SJCRH30 (cell line): ENCODE measurements at regions not wholly inside any gene's neighbourhood (a gene's known extent, or its start where the extent isn't known, plus 50 kb on each side); places are given as distances from the start of the nearest gene placed in this dataset.
"Not testable (repeated sequence)": the region's sequence is repeated elsewhere in the genome, so short reads cannot be mapped to it uniquely, and the experiment has no call there.

Source experiments
- DNase-seq, 2 experiments: peaks; one replicate each; pipeline ENCODE4 v3.0.0-alpha.2; 2015 to 2020
- H3K27ac ChIP-seq: fragments of 250-450 bp; sonication (Bioruptor Pico); 2 replicates; pipeline ENCODE4 v1.5.1; 2020; ENCODE audit warnings: mild to moderate bottlenecking, moderate library complexity
- H3K27me3 ChIP-seq: fragments of 250-450 bp; sonication (Bioruptor Pico); 2 replicates; pipeline ENCODE4 v1.5.1; 2020; ENCODE audit warnings: mild to moderate bottlenecking, moderate library complexity
- H3K36me3 ChIP-seq: fragments of 250-450 bp; sonication (Bioruptor Pico); 2 replicates; pipeline ENCODE4 v1.5.1; 2020; ENCODE audit warnings: mild to moderate bottlenecking, moderate library complexity
- H3K4me1 ChIP-seq: fragments of 250-450 bp; sonication (Bioruptor Pico); 2 replicates; pipeline ENCODE4 v1.5.1; 2020; ENCODE audit warnings: mild to moderate bottlenecking, moderate library complexity
- H3K4me3 ChIP-seq: fragments of 250-450 bp; sonication (Bioruptor Pico); 2 replicates; pipeline ENCODE4 v1.5.1; 2020; ENCODE audit warnings: mild to moderate bottlenecking, moderate library complexity
- H3K9me3 ChIP-seq: fragments of 250-450 bp; sonication (Bioruptor Pico); replicated peaks from 2 replicates; pipeline ENCODE4 v1.5.1; 2020; ENCODE audit warnings: mild to moderate bottlenecking, moderate library complexity

DNA sequence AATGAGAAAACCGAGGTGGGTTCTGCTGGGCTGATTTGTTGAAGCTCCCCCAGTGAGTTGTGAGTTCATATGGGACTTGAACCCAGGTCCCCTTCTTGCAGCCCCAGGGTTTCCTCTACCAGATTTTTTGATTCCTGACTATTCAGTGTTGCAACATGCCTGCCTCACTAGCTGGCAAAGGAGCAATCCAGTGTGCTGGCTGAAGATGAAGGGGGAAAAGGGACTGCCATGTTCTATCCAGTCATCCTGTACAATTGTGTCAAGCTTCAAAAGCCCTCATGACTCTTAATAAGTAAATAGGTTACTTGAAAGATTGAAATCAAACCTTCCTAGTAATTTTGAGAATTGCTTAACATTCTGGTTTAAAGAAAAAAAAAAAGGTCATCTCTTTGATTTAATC lies 211.5 kb upstream of the TP63 start:
- no peaks in the 10 kb centered on the region for H3K9me3 ChIP-seq
- H3K36me3 ChIP-seq = no peaks in the 10 kb centered on the region
- H3K27ac ChIP-seq = no peak overlapping the region
- no peak for DNase-seq
- no peak overlapping the region for H3K4me3 ChIP-seq
- no peaks in the 10 kb centered on the region; the same call in 1 of the 2 replicates for H3K4me1 ChIP-seq
- H3K27me3 ChIP-seq = no peaks in the 10 kb centered on the region

DNA sequence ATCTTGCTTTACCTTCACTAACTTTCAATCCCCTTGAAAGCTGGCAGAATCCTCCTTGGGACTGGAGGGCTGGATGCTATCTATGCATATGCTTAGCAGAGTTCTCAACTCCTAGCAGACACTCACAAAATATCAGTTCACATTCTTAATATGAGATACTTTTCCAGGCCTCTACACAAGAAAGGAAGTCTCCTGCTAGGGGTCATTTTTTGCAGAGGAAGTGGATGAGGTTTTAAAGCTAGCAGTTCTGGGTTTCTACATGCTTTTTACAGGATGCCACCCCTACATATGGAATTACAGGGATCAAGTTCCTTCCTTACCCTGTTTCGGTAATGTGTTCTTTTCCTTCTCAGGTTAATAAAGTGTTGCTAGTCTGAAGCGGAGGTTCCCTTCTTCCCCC lies 206.3 kb upstream of the TP63 start:
- Histone ChIP-seq H3K27ac (no peak overlapping the region), H3K4me1 (no peaks in the 10 kb centered on the region)

DNA sequence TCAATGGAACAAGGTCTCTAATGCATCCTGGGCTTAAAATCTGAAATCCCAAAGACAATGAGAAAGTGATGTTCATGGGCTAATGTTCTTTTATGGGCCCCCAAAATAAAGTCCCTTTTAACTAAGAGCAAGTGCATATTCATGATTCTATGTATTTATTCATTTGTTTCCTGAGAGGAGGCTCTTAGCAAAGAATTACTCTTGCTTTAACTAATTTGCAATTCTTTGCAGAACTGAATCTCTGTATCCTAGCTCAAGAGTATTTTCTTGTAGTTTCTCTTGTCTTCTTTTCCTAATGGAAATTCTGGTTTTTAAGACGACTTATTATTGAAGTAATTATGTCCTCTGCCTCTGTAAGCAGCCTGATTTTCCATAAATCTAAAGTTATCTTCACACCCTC lies 202.2 kb upstream of the TP63 start:
- no peak overlapping the region for H3K27ac ChIP-seq
- H3K4me1 ChIP-seq = no peaks in the 10 kb centered on the region
- no peaks in the 10 kb centered on the region for H3K36me3 ChIP-seq
- H3K4me3 ChIP-seq = no peak overlapping the region
- DNase-seq = no peak
- H3K27me3 ChIP-seq = no peaks in the 10 kb centered on the region
- no peaks in the 10 kb centered on the region for H3K9me3 ChIP-seq

More for the DNA sequence above, 206.3 kb upstream of the TP63 start:
- H3K9me3 ChIP-seq = no peaks in the 10 kb centered on the region
- no peak for DNase-seq
- H3K27me3 ChIP-seq = no peaks in the 10 kb centered on the region
- no peaks in the 10 kb centered on the region for H3K36me3 ChIP-seq
- H3K4me3 ChIP-seq = no peak overlapping the region

DNA sequence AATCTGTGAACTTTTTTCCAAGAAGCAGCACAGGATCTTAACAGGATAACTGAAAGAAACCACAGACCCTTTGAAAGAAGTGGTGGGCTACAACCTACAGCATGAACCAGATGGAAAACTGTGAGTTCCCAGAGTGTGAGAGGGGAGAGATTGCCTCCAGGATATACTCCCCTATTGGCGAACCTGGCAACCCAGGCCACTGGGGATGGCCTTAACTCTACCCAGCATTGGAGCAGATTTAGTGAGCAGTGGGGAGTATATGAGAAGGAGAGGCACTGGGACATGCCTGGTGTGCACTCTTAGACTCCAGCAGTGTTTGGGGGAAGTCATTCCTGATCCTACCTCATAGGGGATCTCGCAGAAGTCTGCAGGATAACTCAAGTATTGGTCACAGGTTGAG lies 201.0 kb upstream of the TP63 start:
- DNase-seq = no peak

DNA sequence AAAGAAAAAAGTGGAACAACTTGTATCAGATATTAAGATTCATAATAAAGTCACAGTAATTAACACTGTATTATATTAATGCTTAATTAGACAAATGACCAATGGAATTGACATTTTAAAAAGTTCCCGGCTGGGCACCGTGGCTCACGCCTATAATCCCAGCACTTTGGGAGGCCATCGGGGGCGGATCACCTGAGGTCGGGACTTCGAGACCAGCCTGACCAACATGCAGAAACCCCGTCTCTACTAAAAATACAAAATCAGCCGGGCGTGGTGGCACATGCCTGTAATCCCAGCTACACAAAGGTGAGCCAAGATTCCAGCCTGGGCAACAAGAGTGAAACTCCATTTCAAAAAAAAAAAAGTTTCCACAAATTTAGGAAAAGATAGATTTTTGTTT lies 188.9 kb upstream of the TP63 start:
- not testable (repeated sequence) for H3K27me3 ChIP-seq, H3K4me1 ChIP-seq, DNase-seq, H3K36me3 ChIP-seq, H3K9me3 ChIP-seq, H3K27ac ChIP-seq, H3K4me3 ChIP-seq

More for the DNA sequence above, 201.0 kb upstream of the TP63 start:
- Histone ChIP-seq H3K27me3 (no peaks in the 10 kb centered on the region), H3K27ac (no peak overlapping the region), H3K36me3 (no peaks in the 10 kb centered on the region), H3K9me3 (no peaks in the 10 kb centered on the region), H3K4me3 (no peak overlapping the region), H3K4me1 (no peaks in the 10 kb centered on the region)

DNA sequence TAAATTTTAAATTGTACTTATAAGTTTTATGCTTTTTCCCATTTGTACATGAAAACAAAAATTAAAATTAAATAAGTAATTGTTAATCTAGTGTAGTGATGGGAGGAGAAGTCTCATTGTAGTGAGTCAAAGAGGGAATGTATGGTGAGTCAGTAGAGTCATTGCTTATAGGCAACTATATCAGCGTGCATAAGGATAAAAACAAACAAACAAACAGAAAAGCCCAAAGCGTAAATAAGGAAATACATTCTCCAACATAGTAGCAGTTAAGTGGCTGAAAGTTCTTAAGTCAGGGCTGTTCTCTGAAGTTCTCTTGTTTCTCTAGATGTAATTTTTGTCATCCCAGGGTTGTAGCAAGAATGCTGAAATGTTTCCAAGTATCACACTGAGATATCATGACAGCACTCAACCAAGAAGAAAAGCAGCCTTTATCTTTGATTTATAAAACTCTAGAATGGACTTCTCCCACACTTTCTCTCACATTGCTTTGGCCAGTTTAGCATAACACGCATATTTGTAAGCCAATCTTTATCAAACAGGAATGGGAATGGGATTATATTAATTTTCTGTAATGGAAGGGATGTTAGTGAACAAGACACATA lies 184.1 kb upstream of the TP63 start:
- Histone ChIP-seq H3K4me1 (no peaks in the 10 kb centered on the region), H3K27me3 (no peaks in the 10 kb centered on the region), H3K36me3 (no peaks in the 10 kb centered on the region), H3K9me3 (no peaks in the 10 kb centered on the region), H3K4me3 (no peak overlapping the region), H3K27ac (no peak overlapping the region)
- DNase-seq = no peak

DNA sequence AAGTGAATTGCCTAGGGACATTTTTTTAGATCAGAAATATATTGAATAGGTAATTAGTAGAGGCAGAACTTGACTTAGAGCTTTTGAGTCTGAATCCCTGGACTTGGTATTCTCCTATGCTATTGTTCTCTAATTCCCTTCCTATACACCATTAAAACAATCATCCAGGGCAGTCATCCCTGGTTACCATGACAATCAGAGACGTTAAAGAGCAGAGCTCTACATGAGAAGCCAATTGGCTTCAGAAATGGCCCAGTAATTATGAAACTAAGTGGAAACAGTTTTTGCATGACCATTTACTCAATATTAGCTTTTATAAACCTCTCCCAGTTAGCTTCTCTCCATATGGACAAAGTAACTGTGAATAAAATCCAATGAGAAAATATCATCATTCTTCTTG lies 182.1 kb upstream of the TP63 start:
- Histone ChIP-seq H3K27me3 (no peaks in the 10 kb centered on the region), H3K9me3 (no peaks in the 10 kb centered on the region), H3K36me3 (no peaks in the 10 kb centered on the region), H3K4me1 (no peaks in the 10 kb centered on the region), H3K4me3 (no peak overlapping the region), H3K27ac (no peak overlapping the region)
- no peak for DNase-seq

DNA sequence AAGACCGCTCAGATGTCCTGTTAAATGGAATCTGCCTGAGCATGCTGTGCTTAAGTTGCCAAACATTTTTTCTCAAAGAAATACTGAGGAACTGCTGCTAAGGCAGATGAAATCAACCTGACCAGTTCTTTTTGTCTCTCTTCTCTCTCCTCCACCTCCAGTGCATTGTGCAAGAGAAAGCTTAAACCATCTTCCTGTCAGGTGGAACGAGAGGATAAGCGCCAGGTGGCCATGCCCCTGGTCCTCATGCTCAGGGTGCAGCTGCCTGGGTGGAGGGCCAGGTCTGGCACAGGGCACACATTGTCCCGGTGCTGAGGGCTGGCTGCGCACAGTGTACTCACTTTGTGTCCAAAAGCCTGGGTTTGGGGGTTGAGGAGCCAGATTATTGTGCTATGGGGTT lies 176.2 kb upstream of the TP63 start:
- Histone ChIP-seq H3K9me3 (no peaks in the 10 kb centered on the region), H3K4me3 (no peak overlapping the region), H3K27ac (no peak overlapping the region), H3K36me3 (no peaks in the 10 kb centered on the region), H3K27me3 (no peaks in the 10 kb centered on the region), H3K4me1 (peaks cover 20% of the 10 kb centered on the region)
- no peak for DNase-seq

DNA sequence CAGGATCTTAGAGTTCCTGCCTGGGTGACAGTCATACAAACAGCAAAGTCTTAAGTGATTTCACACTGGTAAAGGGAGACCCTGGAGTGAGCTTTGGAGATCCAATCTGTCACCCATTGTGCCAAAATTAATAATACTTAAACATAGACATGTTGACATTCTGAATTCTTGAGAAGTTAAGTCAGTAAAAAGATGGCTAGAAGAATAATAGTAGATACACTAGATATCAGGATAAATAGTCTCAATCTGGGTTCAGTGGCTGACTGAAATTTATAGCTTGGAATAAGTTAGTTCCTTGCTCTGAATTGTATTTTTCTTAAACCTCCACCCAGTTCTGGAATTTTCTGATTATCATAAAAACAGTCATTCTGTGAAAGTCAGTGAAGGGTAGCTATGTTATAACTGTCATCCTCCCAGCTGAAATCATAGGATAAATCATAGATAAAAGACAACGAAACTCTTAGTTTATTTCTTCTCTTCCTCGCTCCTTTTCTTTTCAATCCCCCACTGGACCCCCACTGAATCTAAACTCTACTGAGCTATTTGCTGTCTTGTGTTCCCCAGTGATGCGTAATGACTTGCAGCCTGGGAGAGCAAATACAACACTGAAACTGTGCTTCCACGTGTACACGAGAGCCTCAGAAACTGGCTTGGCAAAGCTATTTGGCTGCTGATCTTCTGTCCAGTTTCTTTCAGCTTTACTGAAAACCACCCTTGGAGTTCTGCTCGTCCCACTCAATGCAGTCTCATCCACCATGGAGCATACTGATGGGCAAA lies 175.4 kb upstream of the TP63 start:
- H3K27ac ChIP-seq = no peak overlapping the region
- H3K36me3 ChIP-seq = no peaks in the 10 kb centered on the region
- DNase-seq = no peak
- H3K4me3 ChIP-seq = no peak overlapping the region
- H3K4me1 ChIP-seq = peaks cover 20% of the 10 kb centered on the region
- H3K9me3 ChIP-seq = no peaks in the 10 kb centered on the region
- H3K27me3 ChIP-seq = no peaks in the 10 kb centered on the region

DNA sequence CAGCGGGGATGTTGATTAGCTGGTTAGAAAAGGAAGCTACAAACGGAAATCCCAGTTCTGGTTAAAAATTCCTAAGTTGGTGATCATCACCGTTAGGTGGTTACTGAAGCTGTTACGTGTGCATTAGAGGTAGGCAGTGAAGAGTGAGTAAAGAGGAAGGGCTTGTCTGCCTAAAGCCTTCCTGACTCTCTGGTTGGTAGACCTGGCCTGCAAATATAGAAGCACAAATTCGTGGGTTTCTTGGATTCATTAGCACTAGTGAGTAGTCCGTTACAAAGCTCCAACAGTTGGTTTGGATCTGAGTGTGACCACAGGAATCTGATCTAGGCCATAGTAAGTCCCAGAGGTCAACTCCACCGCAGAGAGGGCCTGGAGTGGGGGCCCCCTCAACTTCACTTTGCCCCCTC lies 174.0 kb upstream of the TP63 start:
- Histone ChIP-seq H3K9me3 (no peaks in the 10 kb centered on the region), H3K27me3 (no peaks in the 10 kb centered on the region), H3K4me3 (no peak overlapping the region), H3K4me1 (peaks cover 20% of the 10 kb centered on the region), H3K36me3 (no peaks in the 10 kb centered on the region), H3K27ac (no peak overlapping the region)
- peak; percentile 23 to 46 for DNase-seq

DNA sequence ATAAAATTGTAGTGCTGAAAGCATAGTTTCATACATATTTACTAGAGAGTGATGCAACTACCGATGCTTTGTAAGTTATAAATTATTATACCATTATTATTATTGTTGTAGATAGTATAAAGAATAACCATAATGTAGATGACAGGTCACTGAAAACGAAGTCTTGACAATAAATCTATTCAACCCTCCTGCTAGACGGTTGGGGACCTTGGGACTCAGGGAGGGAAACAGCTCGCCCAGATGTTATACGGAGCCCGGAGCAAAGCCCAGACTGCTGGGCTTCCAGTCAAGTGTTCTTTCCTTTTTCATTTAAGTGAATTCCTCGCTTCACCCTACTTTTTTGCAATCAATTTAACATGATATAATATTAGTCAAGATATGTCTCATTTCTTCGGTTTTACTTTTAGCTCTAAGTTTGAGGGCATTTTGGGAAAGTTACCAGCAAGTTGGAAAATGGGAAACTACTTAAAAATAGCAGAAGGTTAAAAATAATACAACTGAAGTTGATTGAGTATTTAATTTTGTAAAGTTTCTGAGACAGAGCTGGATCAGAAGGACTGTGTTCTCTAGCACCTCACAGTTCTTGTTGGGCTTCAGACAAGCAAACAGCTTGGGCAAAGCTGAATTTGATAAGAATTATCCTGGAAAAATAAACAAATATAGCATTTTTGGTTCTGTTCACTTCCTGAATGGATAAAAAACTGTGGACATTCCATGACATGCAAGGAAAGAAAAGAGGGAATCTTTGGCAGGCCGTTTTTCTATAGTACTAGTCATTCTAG lies 173.4 kb upstream of the TP63 start:
- Histone ChIP-seq H3K36me3 (no peaks in the 10 kb centered on the region), H3K4me1 (peaks cover 20% of the 10 kb centered on the region), H3K27me3 (no peaks in the 10 kb centered on the region), H3K4me3 (no peak overlapping the region), H3K9me3 (no peaks in the 10 kb centered on the region), H3K27ac (no peak overlapping the region)
- peak in 1 of 2 experiments; percentile 13 for DNase-seq

DNA sequence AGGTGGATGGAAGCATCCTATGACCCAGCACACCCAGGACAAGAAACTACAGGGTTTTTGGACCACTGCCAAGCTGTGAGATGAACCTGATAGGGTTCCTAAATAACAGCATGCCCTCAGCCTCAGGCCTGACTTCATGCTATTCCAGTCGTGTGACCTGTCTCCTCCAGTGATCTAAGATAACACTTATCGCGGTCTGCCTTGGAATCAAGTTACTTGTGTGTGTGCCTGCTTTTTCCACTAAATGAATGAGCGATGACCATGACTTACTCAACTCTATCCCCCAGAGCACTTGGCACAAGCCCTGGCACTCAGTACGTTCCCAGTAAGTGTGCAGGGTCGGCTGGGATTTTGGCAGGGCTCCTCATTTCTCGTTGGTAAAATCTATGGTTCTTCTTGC lies 172.7 kb upstream of the TP63 start:
- Histone ChIP-seq H3K4me3 (no peak overlapping the region), H3K36me3 (no peaks in the 10 kb centered on the region), H3K27me3 (no peaks in the 10 kb centered on the region), H3K9me3 (no peaks in the 10 kb centered on the region), H3K27ac (no peak overlapping the region), H3K4me1 (peaks cover 20% of the 10 kb centered on the region)
- DNase-seq = peak; percentile 66 to 79

DNA sequence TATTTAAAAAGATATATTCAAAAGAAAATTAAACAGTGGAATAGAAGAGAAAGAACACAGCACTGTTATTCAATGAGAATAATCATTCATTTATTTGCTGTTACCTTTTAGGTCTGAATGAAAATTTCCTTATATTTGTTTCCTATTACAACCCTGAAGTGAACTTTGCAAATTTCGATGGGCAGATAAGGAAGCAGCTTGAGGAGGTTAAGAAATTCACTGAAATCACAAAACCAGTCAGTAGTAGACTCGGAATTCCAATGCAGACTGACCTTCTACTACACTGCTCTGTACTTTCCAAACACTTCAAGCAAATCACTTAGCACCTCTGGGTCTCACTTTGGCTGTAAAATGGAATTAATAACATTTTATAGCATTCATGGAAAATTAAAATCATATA lies 172.0 kb upstream of the TP63 start:
- Histone ChIP-seq H3K36me3 (no peaks in the 10 kb centered on the region), H3K4me3 (no peak overlapping the region), H3K9me3 (no peaks in the 10 kb centered on the region), H3K4me1 (peaks cover 20% of the 10 kb centered on the region), H3K27ac (no peak overlapping the region), H3K27me3 (no peaks in the 10 kb centered on the region)
- DNase-seq = no peak

DNA sequence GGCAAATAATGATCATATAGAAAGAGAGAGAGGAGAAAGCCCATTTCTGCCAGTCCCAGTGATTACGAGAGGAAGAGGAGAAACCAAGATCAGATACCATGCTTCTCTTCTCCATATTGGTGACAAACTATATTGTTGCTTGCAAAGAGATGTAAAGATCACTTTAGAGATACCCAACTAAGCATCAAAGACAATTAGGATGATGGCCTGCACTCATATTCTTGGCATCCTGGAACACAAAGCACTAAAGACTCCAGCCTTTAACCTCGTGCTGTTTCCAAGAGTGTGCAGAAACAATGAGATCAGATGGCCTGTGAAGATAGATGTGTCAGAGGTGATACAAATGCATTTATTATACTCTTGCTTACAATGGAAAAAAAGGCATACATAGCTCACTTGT lies 170.7 kb upstream of the TP63 start:
- Histone ChIP-seq H3K36me3 (no peaks in the 10 kb centered on the region), H3K4me3 (no peak overlapping the region), H3K9me3 (no peaks in the 10 kb centered on the region)

DNA sequence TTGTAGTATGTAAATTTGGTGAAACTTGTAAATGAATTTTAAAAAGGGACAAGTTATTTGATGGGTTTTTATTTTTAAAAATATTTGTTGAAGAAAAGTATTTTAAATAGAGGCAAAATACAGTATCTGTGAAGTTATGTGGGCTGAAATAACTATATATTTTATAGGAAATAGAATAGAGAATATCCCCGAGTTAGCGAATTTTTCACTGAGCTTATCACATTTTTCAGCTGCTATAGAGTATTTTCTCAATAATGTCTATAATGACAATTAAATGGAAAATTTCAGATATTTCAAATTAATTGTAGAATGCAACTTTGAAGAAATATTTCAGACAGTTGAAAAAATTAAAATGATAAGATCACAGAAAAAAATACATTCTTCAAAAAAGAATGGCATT lies 166.4 kb upstream of the TP63 start:
- Histone ChIP-seq H3K4me3 (no peak overlapping the region), H3K27me3 (no peaks in the 10 kb centered on the region), H3K4me1 (no peaks in the 10 kb centered on the region), H3K27ac (no peak overlapping the region), H3K9me3 (no peaks in the 10 kb centered on the region), H3K36me3 (no peaks in the 10 kb centered on the region)
- DNase-seq = no peak

More for the DNA sequence above, 170.7 kb upstream of the TP63 start:
- H3K27ac ChIP-seq = no peak overlapping the region
- DNase-seq = no peak
- H3K27me3 ChIP-seq = no peaks in the 10 kb centered on the region
- H3K4me1 ChIP-seq = peaks cover 20% of the 10 kb centered on the region
